ENCODE measurements at regions not wholly inside any gene's neighbourhood (a gene's known extent, or its start where the extent isn't known, plus 50 kb on each side); places are given as distances from the start of the nearest gene placed in this dataset.
A peak's percentile ranks its signal among the peaks of the same experiment; 100 is the strongest.

DNA sequence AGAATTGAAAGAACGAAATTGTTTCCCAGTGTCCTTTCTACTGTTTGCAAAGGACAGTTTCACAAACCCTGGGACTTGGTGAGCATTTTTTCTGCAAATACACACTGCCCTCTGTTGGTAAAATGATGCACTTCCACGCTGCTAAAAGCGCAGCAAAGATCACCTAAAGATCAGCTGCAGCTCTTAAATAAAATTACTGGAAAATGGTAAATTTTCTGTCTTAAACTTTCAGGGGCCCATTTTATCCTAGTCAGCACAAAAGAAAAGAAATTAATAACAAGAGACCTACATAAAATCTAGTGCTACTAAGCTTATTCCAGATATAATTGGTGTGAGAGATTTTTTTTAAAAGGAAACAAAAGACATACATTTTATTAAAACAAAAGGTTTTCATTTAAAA, 566.0 kb downstream of the CAAP1 start:
- intact Hi-C loops (cut with DNase I) = no loop called here
- whole genome bisulfite sequencing, 2 donors = 0 to 4% methylated on average over 3 of the region's 3 CpGs
- no peak overlapping the region for H3K4me3 ChIP-seq

DNA sequence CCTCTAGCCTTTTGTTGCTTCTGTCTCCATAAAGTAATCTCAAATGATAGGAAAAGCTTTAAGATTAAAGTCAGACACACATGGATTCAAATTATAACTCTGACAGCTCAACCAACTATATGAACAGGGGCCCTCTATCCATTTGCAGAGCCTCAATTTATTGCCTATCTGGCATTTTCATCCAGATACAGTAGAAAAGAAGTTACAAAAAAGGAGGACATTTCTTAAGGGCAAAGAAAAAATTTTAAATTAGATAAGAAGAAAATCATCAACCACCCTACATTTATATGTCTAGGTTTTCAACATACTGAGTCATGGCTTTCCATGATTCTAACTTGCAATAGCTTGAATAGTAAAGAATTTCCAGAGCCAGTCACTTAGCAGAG, 567.2 kb downstream of the CAAP1 start:
- Histone ChIP-seq H3K27me3 (no peaks in the 10 kb centered on the region), H3K36me3 (no peaks in the 10 kb centered on the region), H3K9me3 (no peaks in the 10 kb centered on the region), H3K4me3 (no peak overlapping the region), H3K4me1 (no peaks in the 10 kb centered on the region), H3K27ac (no peak overlapping the region)
- no peak for DNase-seq
- no peak for TF ChIP-seq POLR2A (IDR thresholded peaks at IDR 0.05)
- TF ChIP-seq, protein P1, sequence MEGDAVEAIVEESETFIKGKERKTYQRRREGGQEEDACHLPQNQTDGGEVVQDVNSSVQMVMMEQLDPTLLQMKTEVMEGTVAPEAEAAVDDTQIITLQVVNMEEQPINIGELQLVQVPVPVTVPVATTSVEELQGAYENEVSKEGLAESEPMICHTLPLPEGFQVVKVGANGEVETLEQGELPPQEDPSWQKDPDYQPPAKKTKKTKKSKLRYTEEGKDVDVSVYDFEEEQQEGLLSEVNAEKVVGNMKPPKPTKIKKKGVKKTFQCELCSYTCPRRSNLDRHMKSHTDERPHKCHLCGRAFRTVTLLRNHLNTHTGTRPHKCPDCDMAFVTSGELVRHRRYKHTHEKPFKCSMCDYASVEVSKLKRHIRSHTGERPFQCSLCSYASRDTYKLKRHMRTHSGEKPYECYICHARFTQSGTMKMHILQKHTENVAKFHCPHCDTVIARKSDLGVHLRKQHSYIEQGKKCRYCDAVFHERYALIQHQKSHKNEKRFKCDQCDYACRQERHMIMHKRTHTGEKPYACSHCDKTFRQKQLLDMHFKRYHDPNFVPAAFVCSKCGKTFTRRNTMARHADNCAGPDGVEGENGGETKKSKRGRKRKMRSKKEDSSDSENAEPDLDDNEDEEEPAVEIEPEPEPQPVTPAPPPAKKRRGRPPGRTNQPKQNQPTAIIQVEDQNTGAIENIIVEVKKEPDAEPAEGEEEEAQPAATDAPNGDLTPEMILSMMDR (IDR thresholded peaks at IDR 0.05) = no peak
- intact Hi-C loops (cut with DNase I) = no loop called here

More for the DNA sequence above, 566.0 kb downstream of the CAAP1 start:
- no peaks in the 10 kb centered on the region for H3K36me3 ChIP-seq
- no peaks in the 10 kb centered on the region for H3K27me3 ChIP-seq
- H3K9me3 ChIP-seq = no peaks in the 10 kb centered on the region
- DNase-seq = no peak
- H3K27ac ChIP-seq = no peak overlapping the region
- TF ChIP-seq POLR2A (IDR thresholded peaks at IDR 0.05) = no peak
- TF ChIP-seq, protein P1 (IDR thresholded peaks at IDR 0.05) = peak; percentile 27 to 78 (median 55)
- H3K4me1 ChIP-seq = no peaks in the 10 kb centered on the region

DNA sequence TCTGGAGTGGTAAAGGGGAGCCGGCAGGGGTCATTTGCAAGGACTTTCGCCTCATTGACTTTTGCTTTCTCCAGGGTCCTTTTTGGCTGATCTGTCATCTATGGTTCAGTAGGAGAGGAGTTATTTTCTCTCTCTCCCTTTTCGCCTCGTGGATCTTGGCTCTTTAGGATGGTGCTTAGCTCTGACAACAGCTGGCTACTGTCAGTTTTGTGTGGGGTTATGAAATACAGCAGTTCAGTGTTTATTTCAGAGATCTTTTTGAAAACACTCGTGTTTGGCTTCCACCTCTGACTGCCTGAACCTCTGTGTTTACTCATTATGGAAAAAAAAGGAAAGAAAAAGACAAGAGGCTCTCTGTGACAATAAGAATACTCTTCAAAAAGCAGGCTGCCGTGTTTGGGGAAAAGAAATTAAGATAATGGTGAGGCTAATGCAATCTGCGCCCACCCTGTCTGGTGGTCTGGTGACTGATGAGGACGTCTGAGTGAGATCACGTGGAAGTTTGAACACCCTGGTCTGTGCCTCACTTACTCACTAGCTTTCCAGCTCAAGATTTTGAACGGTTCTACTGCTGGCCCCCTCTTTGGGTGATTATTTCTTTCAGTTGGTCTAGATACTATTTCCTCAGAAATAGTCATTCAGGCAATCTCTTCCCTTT, 567.7 kb downstream of the CAAP1 start:
- no peak overlapping the region for H3K27ac ChIP-seq
- H3K9me3 ChIP-seq = no peaks in the 10 kb centered on the region
- no peak for DNase-seq
- 39 to 45% methylated on average over 9 to 10 of the region's 10 CpGs for WGBS, 2 donors
- no peaks in the 10 kb centered on the region for H3K4me1 ChIP-seq
- no peak for TF ChIP-seq POLR2A (IDR thresholded peaks at IDR 0.05)
- TF ChIP-seq, protein P1 (IDR thresholded peaks at IDR 0.05) = no peak
- no peaks in the 10 kb centered on the region for H3K27me3 ChIP-seq
- intact Hi-C loops (cut with DNase I) = no loop called here
- H3K36me3 ChIP-seq = no peaks in the 10 kb centered on the region
- H3K4me3 ChIP-seq = no peak overlapping the region

DNA sequence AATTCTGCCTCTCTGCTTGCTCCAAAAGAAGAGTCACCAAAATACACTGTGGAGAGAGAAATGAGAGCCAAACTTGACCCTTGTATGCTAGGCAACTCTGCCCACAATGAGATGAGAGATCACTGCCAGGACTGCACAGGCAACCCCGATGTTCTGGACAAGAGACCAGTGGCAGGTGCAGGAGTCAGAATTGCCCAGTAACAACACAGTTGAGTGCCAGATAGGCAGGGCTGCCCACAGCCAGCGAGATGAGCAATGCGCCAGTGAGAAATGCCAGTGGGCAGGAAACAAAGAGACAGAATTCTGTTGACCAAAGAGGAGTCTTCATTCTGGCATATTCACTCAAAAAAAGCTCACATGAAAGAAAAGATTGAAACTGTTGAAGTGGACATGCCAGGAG, 570.7 kb downstream of the CAAP1 start:
- no peak for DNase-seq
- 77 to 84% methylated on average over 3 of the region's 3 CpGs for WGBS, 2 donors
- no peak overlapping the region for H3K4me3 ChIP-seq
- no peak overlapping the region for H3K27ac ChIP-seq
- H3K36me3 ChIP-seq = no peaks in the 10 kb centered on the region
- H3K9me3 ChIP-seq = no peaks in the 10 kb centered on the region
- TF ChIP-seq POLR2A (IDR thresholded peaks at IDR 0.05) = no peak
- TF ChIP-seq, protein P1 (IDR thresholded peaks at IDR 0.05) = no peak
- intact Hi-C loops (cut with DNase I) = no loop called here
- no peaks in the 10 kb centered on the region for H3K4me1 ChIP-seq
- no peaks in the 10 kb centered on the region for H3K27me3 ChIP-seq

DNA sequence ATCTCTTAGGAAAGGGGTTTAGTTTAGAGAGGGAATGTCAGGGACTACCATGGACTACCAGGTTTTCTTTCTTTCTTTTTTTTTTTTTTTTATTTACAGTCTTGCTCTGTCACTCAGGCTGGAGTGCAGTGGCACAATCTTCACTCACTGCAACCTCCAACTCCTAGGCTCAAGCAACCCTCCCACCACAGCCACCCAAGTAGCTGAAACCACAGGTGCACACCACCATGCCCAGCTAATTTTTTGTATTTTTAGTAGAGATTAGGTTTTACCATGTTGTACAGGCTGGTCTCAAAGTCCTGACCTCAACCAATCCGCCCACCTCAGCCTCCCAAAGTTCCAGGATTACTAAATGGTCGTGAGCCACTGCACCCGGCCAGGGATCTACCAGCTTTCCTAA, 572.7 kb downstream of the CAAP1 start:
- no peak for DNase-seq
- intact Hi-C loops (cut with DNase I) = no loop called here
- WGBS, 2 donors = 47 to 68% methylated on average over 3 of the region's 3 CpGs
- H3K27me3 ChIP-seq = no peaks in the 10 kb centered on the region
- no peaks in the 10 kb centered on the region for H3K4me1 ChIP-seq
- H3K36me3 ChIP-seq = no peaks in the 10 kb centered on the region
- TF ChIP-seq POLR2A (IDR thresholded peaks at IDR 0.05) = no peak
- TF ChIP-seq, protein P1 (IDR thresholded peaks at IDR 0.05) = no peak
- no peaks in the 10 kb centered on the region for H3K9me3 ChIP-seq
- H3K4me3 ChIP-seq = no peak overlapping the region
- H3K27ac ChIP-seq = no peak overlapping the region
